HG03565 (cell line): ENCODE measurements at regions not wholly inside any gene's neighbourhood (a gene's known extent, or its start where the extent isn't known, plus 50 kb on each side); places are given as distances from the start of the nearest gene placed in this dataset.

ENCODE experiments used
- ATAC-seq: cut with Tn5 transposase; IDR thresholded peaks from one replicate; pipeline ENCODE4 v1.9.1; 2021; ENCODE audit warnings: mild to moderate bottlenecking, moderate library complexity; ENCODE audit not compliant: unreplicated experiment

DNA sequence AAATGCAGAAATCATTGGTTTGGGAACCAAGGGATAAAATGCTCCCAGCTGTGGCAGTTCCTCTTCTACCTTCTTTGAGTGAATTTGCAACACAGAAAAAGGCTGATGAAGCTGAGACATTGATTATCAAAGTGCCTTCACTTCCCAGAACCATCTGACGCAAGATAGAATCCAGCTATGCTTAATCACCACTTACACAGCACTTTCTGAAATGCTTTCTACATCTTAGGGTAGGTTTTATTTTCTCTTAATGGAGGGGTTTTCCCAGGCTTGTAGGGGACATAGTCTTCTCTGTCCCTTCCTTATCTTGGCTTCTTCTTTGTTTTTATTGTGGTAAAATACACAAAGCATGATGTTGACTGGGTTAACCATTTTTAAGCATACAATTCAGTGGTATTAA lies 332.6 kb upstream of the ZNF32 start:
- no peak for ATAC-seq

DNA sequence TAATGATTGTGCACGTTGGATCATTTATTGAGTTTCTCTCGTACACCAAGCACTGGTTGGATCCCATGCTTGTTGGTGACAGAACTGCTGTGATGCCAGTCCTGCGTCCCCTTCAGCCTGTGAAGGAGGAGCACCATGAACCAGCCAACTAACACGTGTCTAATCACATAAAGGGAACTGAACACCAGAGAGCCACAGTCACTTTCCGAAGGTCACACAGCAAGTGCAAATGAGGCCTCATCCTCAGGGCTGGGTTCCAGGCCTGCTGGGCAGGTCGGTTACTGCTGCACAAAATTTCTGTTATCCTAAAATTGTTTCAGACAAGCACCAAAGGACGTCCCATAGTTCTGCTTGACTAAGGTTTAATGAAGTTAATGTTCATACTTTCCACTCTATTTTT lies 332.0 kb upstream of the ZNF32 start:
- no peak for ATAC-seq

DNA sequence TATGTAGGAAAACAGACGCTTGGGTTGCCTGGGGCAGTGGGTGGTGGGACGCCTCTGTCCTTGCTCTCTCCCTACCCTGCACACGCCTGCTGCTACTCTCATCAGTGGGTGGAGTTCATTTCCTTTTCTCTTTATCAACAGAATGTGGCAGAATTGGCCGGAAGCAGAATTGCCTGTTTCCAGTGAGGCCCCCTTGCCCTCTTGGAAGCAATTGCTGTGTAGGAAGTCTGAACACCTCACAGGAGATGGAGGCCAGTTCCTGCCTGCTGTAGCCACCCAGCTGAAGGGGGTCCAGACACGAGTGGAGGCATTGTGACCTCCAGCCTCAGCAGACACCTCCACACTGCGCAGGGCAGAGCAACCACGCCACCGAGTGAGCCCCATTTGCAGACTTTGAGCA lies 331.6 kb upstream of the ZNF32 start:
- ATAC-seq = no peak

DNA sequence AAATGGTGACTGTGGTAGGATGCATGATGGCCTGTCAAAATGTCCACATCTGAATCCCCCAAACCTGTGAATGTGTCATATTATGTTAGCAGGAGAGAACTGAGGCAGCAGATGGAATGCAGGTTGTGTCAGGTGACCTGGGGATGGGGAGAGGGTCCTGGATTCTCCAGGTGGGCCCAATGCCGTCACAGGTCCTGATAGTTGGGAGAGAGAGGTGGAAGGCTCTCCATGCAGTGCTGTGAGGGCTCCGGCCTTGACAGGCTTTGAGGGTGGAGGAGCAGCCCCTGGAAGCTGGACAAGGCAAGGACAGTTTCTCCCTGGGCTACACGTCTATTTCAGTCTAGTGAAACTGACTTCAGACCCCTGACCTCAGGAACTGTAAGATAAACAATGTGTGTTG lies 330.9 kb upstream of the ZNF32 start:
- no peak for ATAC-seq

DNA sequence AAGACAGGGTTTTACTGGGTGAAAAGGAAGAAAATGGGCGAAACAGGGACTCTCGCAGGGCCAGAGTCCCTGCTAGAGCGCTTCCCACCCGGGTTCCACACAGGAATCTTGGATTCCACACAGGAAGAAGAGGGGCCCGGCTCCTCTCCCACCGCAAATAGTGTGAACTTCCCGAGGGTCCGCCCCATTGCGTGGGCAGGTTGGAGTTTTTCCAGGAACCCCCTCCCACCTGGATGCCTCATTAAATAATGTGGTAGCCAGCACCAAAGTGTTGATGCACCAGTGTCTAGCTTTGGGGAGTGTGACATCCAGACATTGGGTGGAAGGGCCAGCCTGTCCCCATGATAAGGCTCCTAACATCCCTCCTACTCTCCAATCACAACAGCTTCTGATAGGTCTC lies 330.3 kb upstream of the ZNF32 start:
- no peak for ATAC-seq

DNA sequence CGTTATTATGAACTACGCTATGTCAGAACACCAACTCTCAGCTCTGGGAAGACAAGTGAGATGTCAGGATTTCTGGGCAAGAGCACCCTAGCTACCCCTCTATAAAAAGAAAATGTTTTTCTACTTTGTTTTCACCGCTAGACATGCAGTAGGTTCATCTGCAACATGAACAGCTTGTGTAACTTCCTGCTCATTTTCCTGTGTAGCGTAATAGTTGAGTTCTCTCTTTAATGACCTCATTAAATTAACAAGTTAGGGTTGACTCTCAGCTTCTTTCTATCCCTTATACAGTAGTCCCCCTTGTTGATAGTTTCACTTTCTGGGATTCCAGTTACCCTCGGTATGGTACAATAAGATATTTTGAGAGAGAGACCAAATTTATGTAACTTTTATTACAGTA lies 329.4 kb upstream of the ZNF32 start:
- no peak for ATAC-seq

DNA sequence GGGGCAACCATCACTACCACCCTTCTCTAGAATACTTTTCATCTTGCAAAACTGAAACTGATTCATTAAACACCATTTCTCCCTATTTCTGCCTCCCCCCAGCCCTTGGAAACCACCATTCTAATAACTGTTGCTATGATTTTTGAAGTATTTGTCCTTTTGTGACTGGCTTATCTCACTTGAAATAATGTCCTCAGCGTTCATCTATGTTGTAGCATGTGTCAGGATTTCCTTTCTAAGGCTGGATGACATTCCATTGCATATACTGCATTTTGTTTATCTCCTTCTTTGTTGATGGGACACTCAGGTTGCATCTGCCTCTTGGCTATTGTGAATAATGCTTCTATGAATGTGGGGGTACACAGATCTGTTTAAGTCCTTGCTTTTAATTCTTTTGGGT lies 327.6 kb upstream of the ZNF32 start:
- ATAC-seq = no peak

DNA sequence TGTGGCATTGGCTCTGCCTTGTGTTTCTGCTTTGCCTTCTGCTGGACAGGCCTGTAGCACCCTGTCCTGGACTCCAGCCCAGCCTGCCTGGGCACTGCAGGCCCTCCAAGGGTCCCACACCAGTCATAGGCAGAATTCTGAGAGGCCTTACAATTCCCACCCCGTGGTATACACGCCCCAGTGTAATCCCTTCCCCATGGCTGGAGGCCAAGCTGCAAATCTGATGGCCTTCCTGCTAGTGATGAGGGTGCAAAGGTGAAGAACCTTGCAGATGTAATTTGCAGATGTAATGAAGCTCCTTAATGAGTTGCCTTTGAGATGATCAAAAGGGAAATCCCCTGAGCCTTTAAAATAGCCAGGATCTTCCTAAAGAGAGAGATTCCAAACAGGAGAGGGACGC lies 325.1 kb upstream of the ZNF32 start:
- ATAC-seq = no peak

DNA sequence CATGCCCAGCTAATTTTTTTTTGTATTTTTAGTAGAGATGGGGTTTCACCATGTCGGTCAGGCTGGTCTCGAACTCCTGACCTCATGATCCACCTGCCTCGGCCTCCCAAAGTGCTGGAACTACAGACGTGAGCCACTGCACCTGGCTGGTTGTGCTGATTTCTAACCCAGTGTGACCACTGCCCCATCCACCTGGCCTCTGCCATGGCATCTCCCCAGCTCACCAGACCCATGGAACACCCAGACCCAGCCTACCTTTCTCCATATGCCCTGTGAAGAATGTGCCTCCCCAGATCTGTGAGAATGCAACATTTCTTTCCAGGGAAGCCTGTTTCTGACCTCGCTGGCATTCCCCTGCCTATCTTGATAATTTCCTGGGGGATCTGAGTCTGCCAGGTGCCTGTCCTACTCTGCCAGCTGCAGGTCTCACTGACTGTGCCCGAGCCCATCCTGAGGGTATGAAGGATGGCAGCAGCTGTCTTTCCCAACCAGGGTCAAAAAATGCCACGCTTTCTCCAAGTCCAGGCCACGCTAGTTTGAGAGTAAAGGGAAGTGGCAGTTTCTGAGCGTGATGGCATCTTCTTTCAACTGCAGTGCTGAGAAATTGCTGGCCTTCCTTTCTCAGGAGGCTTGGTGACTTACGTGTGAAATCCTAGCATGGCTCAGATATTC lies 324.4 kb upstream of the ZNF32 start:
- ATAC-seq = no peak

DNA sequence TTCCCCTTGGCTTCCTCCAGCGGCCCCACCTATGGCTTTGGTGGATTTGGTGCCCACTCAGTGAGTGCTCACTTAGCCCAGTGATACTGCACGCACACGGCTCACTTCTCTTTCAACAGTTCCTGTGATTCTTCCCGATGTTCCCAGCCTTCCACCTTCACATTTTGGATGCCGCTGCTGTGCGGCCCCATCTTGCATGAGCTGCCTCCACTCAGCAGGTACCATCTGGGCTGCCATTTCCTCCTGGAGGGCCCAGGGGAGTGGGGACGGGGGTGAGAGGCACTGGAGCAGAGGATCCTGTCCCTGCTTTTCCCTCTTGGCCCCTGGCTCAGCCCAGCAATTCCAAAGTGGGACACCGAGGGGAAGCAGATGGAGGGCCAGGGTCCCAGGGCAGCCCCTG lies 323.3 kb upstream of the ZNF32 start:
- no peak for ATAC-seq

DNA sequence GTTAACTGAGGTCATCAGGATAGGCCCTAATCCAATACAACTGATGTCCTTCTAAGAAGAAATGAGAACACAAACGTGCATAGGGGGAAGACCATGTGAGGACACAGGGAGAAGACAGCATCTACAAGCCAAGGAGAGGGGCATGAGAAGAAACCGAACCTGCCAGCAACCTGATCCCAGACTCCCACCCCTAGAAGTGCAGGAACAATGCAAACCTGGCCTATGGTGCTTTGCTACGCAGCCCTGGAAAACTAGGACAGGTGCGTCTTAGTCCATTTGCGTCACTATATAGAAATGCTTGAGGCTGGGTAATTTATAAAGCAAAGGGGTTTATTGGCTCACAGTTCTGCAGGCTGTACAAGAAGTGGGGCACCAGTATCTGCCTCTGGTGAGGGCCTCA lies 322.6 kb upstream of the ZNF32 start:
- ATAC-seq = no peak

DNA sequence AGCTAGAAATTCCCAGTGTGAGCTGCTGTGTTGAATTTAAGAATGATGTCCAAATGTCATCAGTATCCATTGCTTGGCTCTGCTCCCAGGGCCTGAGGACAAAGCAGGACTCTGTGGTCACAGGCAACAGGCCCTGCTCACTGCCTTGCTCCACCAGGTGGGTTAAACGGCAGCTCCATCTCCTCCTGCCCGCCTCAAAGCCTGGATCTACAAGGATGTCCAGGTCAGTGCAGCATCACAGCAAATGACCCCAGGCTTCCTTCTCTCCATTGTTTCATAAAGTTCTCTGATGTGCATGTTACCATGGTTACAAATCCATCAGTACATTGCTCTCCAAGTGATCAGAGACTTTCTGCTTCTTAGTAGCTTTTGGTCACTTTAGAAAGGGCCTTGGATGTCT lies 322.0 kb upstream of the ZNF32 start:
- ATAC-seq = no peak

DNA sequence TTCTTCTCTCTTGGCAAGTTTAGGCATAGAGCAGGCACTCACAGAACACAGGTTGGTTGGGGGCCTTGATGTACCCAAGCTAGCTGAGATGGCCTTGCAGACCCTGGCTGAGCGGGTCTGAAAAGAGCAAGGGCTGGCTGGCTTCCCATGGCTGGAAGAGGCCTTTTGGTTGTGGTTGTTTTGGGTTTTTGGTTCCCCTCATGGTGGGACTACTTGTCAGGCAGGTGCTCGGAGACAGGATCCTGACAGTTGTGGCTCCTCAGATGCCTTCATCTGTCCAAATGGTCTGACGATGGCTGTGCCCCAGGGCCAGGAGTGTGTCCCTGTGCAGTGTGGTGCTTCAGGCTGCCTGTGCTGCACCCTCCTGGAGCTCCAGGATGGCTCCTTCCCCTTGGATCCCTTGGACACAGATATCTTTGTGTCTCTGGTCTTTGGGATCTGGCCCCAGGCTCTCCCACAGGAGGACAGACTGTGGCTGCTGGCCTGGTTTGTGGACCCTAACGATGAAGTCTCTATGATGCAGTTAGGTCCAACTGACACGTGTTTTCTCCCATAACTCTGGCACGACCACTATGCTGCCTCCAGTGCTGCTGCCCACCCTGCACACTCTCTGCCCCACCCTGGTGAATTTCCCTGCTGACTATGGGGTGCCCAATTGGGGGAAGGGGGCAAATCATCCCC lies 321.5 kb upstream of the ZNF32 start:
- ATAC-seq = no peak

DNA sequence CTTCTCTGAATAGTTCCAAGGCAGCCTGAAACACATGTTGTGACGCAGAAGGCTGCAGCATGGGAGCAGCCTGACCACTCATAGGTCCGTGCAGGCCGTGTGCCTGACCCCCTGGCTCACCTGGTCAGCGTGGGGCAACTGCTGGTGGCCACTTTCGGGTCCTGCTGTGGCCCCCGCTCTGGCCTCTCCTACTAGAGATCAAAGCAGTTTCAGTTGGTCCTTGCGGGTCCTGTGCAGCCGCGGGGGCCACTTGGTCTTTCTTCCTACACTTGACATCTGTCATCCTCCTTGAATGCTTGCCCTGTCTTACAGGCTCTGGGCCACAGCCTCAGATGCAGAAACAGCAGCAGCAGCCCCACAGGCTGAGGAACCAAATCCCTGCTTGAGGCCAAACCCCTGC lies 320.8 kb upstream of the ZNF32 start:
- ATAC-seq = no peak

DNA sequence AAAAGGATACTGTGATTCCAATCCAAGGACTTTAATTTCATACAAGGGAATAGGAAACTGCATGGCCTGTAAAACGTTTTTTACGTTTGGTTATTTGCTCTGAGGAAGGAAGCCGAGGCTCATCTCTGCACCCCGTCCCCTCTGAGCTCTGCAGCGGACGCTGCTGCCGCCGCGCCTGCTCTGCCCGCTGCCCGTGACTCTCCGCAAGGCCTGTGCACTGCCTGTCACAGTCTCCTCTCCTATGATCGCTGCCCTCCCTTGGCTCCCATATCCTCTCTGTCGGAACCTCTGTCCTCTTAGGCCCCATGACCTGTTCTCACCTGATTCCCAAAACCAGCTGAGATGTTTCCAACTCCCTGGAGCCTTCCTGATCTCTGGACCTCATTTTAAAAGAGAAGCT lies 320.3 kb upstream of the ZNF32 start:
- no peak for ATAC-seq

DNA sequence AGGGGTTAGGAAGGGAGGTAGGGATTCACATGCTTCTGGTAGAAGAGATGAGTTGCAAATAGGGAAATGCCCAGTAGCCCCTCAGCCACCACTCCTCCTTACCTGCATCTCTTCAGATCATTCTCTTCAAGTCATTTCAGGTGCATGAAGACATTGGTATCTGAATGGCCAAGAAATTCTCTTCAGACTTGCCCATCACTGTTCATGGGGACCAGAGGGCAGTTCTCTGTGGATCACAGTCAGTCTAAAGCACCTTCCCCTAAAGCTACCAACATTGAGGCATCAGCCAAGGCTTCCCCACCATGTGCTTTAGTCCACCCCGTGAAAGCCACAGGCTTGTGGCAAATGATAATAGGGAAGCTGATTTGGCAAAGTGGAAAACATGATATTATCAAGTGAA lies 319.4 kb upstream of the ZNF32 start:
- no peak for ATAC-seq

DNA sequence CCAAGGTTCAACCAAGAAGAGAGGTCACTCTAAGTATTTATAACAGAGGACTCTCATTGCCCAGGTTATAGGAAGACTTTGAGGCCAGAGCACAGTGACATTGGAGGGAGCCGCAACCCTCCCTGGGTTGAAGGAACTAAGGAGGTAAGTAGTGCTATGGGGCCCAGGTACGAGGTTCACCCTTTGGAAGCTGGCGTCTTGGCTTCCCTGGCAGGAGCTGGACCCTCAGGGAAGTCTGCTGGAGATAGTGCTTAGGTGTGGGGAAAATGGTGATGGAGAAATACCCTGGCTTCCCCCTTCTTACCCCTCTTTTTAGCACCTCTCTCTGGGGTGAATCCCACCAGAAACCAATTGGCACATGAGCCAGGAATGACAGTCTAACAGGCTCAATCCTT lies 317.9 kb upstream of the ZNF32 start:
- ATAC-seq = no peak

DNA sequence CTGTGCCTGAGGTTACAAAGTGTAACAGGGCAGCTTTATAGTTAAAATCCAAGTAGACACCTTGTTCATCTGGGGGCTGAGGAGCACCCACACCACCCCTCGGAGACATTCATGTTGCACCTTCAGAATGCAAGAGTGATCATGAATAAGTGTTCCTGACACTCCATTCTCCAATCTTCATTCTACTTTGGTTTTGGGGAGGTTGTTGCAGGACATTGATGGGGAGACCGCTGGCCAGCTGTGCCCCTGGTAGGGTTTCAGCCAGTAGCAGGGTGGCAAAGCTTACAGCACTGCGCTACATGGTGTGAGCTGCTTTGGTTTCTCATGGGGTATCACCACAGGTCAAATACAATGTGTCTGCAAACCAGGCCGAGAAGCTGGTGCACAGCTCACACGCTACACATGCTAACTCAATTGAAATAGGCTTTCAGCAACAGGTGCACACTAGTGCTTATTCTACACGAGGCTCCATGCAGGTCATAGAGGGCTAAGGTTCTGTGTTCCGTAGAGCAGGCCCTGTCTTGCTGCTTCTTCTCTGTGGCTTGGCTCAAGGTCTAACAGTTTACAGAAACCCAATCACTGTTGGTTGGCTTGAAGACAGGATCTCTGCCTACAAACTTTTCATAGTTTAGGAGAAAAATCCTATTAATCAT lies 317.4 kb upstream of the ZNF32 start:
- no peak for ATAC-seq

DNA sequence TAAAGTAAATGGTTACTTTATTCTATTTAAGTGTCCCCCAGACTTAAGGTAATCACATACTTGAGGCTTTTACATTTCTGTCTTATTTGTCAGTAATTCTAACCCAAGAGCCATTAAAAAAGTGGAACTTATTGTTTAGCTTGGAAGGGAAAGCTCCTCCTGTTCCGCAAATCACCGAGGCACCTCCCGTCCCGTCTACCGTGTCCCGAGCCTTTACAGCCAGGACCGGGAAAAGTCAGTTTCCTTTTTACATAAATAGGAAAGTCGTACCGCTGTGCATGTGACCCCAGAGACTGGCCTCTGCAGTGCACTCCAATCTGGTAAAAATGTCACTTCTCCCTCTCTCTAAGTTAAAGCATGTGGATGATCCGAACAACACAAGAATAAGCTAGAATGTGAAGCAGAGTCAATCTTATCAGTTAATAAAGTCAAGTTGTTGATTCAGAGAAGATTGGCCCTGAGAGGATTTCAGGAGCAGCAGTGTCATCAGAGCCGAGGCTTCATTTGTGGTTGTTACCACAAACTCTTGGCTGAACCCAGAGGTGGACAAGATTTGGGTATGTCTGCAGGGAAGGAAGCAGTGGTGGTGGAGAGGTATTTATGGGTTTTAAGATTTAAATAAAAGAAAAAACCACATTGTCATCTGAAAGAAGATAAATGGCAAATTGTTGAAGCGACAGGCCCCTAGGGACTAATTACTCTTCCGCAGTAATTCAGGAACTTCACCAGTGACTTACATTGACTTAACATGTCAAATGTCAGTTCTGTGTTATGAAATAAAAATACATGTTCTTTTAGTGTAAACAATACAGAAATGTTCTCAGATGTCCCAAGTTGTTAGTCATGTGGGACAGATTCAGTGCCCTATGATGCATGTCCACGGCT lies 316.6 kb upstream of the ZNF32 start:
- peak; percentile 44 for ATAC-seq

DNA sequence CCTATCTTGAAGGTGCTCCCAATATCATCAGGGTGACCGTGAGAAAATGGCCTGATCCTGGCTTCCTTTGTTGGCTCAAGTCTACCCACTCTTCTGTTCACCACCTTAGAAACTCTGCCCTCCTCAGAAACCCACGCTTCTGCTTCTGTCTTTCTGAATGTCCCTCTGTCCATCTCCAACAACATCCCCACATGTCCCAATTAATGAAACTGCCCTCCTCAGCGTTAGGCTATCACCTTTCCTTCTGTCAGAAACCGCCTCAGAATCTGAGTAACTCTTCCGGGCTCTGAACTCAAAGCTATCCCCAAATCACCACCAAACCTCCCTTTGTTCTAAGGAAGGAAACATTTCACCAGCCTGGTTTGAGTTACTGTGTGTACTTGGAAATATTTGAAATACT lies 315.8 kb upstream of the ZNF32 start:
- ATAC-seq = no peak

DNA sequence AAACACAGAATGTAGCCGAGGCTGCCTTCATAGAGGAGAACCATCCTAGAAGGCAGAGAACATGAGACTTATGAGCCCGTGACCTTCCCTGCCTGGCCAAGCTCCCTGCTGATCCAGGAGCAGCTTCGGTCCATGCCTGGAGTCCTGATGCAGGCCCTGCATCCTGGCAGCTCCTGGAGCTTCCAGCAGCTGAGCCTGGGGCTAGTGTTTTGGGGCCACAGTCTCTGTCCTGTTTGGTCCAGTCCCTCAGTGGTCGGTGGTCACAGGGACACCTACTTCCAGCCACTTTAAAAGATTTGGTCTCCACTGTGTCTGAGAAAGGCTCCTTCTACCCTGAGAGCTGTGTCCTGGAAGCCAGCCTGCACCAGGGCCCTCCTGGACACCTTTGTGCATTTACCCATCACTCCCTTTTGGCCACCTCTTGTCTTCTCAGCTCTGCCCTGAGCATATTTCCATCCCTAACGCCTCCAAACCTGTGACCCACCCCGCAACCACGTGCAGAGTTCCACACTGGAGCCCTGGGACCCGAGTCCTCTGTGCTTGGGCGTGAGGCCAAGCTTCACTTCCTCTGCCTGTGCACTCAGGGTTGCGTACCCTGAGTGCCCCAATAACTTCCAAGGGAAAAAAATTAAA lies 315.2 kb upstream of the ZNF32 start:
- ATAC-seq = no peak
